ENCODE measurements at regions not wholly inside any gene's neighbourhood (a gene's known extent, or its start where the extent isn't known, plus 50 kb on each side); places are given as distances from the start of the nearest gene placed in this dataset.

DNA sequence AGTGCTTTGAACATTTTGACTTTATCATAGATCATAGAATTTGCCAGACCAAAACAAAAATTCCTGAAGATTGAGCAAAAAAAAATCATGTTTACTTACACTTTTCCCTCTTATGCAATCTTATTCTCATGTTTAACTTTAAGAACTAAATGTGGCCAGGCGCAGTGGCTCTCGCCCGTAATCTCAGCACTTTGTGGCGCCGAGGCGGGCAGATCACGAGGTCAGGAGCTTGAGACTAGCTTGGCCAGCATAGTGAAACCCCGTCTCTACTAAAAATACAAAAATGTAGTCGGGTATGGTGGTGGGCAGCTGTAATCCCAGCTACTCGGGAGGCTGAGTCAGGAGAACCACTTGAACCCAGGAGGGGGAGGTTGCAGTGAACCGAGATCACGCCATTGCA, 227.9 kb upstream of the KYNU start:
- Histone ChIP-seq H3K4me3 (no peak overlapping the region), H3K4me1 (no peaks in the 10 kb centered on the region), H3K4me2 (no peak overlapping the region), H3K9me3 (0 out of 3 replicates have a peak, but pooled peaks cover 3% of the 10 kb centered on the region), H3K27ac (no peak overlapping the region)
- TF ChIP-seq, protein P1, sequence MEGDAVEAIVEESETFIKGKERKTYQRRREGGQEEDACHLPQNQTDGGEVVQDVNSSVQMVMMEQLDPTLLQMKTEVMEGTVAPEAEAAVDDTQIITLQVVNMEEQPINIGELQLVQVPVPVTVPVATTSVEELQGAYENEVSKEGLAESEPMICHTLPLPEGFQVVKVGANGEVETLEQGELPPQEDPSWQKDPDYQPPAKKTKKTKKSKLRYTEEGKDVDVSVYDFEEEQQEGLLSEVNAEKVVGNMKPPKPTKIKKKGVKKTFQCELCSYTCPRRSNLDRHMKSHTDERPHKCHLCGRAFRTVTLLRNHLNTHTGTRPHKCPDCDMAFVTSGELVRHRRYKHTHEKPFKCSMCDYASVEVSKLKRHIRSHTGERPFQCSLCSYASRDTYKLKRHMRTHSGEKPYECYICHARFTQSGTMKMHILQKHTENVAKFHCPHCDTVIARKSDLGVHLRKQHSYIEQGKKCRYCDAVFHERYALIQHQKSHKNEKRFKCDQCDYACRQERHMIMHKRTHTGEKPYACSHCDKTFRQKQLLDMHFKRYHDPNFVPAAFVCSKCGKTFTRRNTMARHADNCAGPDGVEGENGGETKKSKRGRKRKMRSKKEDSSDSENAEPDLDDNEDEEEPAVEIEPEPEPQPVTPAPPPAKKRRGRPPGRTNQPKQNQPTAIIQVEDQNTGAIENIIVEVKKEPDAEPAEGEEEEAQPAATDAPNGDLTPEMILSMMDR (IDR thresholded peaks at IDR 0.05): no peak
- TF ChIP-seq, protein P2, sequence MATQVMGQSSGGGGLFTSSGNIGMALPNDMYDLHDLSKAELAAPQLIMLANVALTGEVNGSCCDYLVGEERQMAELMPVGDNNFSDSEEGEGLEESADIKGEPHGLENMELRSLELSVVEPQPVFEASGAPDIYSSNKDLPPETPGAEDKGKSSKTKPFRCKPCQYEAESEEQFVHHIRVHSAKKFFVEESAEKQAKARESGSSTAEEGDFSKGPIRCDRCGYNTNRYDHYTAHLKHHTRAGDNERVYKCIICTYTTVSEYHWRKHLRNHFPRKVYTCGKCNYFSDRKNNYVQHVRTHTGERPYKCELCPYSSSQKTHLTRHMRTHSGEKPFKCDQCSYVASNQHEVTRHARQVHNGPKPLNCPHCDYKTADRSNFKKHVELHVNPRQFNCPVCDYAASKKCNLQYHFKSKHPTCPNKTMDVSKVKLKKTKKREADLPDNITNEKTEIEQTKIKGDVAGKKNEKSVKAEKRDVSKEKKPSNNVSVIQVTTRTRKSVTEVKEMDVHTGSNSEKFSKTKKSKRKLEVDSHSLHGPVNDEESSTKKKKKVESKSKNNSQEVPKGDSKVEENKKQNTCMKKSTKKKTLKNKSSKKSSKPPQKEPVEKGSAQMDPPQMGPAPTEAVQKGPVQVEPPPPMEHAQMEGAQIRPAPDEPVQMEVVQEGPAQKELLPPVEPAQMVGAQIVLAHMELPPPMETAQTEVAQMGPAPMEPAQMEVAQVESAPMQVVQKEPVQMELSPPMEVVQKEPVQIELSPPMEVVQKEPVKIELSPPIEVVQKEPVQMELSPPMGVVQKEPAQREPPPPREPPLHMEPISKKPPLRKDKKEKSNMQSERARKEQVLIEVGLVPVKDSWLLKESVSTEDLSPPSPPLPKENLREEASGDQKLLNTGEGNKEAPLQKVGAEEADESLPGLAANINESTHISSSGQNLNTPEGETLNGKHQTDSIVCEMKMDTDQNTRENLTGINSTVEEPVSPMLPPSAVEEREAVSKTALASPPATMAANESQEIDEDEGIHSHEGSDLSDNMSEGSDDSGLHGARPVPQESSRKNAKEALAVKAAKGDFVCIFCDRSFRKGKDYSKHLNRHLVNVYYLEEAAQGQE (IDR thresholded peaks at IDR 0.05): no peak
- no peak for TF ChIP-seq POLR2A (IDR thresholded peaks at IDR 0.05; ENCODE audit: low read length)
- TF ChIP-seq, protein P3, sequence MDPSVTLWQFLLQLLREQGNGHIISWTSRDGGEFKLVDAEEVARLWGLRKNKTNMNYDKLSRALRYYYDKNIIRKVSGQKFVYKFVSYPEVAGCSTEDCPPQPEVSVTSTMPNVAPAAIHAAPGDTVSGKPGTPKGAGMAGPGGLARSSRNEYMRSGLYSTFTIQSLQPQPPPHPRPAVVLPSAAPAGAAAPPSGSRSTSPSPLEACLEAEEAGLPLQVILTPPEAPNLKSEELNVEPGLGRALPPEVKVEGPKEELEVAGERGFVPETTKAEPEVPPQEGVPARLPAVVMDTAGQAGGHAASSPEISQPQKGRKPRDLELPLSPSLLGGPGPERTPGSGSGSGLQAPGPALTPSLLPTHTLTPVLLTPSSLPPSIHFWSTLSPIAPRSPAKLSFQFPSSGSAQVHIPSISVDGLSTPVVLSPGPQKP (IDR thresholded peaks at IDR 0.05; ENCODE audit: low read depth, low read length): no peak
- TF ChIP-seq MYC (IDR thresholded peaks at IDR 0.05; ENCODE audit: borderline replicate concordance, low read length): no peak
- no peak for TF ChIP-seq BHLHE40 (IDR thresholded peaks at IDR 0.05; ENCODE audit: low read depth, low read length)
- TF ChIP-seq HOXA7 (CRISPR knock-in tag; IDR thresholded peaks at IDR 0.05): no peak
- no peak for TF ChIP-seq GATA3 (IDR thresholded peaks at IDR 0.05; ENCODE audit: borderline replicate concordance)
- TF ChIP-seq, protein P4, sequence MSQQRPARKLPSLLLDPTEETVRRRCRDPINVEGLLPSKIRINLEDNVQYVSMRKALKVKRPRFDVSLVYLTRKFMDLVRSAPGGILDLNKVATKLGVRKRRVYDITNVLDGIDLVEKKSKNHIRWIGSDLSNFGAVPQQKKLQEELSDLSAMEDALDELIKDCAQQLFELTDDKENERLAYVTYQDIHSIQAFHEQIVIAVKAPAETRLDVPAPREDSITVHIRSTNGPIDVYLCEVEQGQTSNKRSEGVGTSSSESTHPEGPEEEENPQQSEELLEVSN (IDR thresholded peaks at IDR 0.05; ENCODE audit: borderline replicate concordance, low read depth): no peak
- no peak for TF ChIP-seq FOSL2 (IDR thresholded peaks at IDR 0.05)
- no peak for TF ChIP-seq FOSL2 (CRISPR knock-in tag; IDR thresholded peaks at IDR 0.05)
- TF ChIP-seq CHD2 (IDR thresholded peaks at IDR 0.05; ENCODE audit: low read length, partially characterized antibody): no peak
- TF ChIP-seq TP53 (CRISPR knock-in tag; IDR thresholded peaks at IDR 0.05): no peak
- TF ChIP-seq HOXB5 (CRISPR knock-in tag; IDR thresholded peaks at IDR 0.05): no peak
- FAIRE-seq (no peak), DNase-seq (ENCODE audit: low read depth in 1 of 2, low spot score in 1 of 2) (no peak), ATAC-seq (no peak)
- 86% methylated on average over 12 of the region's 12 CpGs for WGBS (ENCODE audit: missing lambda C conversion rate)
- ChIA-PET CTCF (interaction anchor here (0.6 kb wide), 1 partner anchor 24 kb away, joined by 3 read pairs; no protein-coding TSS in a partner anchor), POLR2A (no interaction called here)

DNA sequence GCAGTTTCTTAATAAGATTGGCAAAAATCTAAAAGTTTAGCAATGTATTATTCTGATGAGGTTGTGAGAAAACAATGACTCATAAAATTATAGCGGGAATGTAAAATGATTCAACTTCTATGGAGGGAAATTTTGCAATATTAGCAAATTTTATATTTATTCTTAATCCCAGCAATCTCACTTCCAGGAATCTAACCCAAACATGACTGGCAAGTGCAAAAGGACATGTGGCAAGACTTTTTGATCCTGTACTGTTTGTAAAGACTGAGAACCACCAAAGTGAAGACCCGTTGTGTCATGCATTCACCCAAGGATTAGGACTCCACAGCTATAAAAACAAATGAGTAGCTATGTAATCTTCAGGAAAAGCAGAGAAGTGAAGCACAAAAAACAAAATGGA, 234.8 kb upstream of the KYNU start:
- H3K27ac ChIP-seq: no peak overlapping the region
- H3K4me1 ChIP-seq: no peaks in the 10 kb centered on the region
- H3K4me2 ChIP-seq: no peak overlapping the region
- 75% methylated on average over 2 of the region's 2 CpGs for WGBS (ENCODE audit: missing lambda C conversion rate)
- DNase-seq (ENCODE audit: low read depth in 1 of 2, low spot score in 1 of 2) (no peak), ATAC-seq (no peak), FAIRE-seq (no peak)
- CTCF ChIA-PET: no interaction called here
- POLR2A ChIA-PET: no interaction called here
- H3K4me3 ChIP-seq: no peak overlapping the region
- peaks cover 6% of the 10 kb centered on the region for H3K9me3 ChIP-seq
- TF ChIP-seq MAFK (IDR thresholded peaks at IDR 0.05; ENCODE audit: partially characterized antibody): peak; percentile 79
- TF ChIP-seq, protein P5, sequence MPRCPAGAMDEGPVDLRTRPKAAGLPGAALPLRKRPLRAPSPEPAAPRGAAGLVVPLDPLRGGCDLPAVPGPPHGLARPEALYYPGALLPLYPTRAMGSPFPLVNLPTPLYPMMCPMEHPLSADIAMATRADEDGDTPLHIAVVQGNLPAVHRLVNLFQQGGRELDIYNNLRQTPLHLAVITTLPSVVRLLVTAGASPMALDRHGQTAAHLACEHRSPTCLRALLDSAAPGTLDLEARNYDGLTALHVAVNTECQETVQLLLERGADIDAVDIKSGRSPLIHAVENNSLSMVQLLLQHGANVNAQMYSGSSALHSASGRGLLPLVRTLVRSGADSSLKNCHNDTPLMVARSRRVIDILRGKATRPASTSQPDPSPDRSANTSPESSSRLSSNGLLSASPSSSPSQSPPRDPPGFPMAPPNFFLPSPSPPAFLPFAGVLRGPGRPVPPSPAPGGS (IDR thresholded peaks at IDR 0.05): no peak

Data from A549 (cell line).